Amygdala (tissue), 56 donors: ENCODE measurements at regions not wholly inside any gene's neighbourhood (a gene's known extent, or its start where the extent isn't known, plus 50 kb on each side); places are given as distances from the start of the nearest gene placed in this dataset.
A peak's percentile ranks its signal among the peaks of the same experiment; 100 is the strongest.
"Not testable (repeated sequence)": the region's sequence is repeated elsewhere in the genome, so short reads cannot be mapped to it uniquely, and the experiment has no call there.

Experiments
- DNase-seq, 56 donors: peaks; one replicate each; lab custom pipeline; 2025; lab: John Stamatoyannopoulos, UW

DNA sequence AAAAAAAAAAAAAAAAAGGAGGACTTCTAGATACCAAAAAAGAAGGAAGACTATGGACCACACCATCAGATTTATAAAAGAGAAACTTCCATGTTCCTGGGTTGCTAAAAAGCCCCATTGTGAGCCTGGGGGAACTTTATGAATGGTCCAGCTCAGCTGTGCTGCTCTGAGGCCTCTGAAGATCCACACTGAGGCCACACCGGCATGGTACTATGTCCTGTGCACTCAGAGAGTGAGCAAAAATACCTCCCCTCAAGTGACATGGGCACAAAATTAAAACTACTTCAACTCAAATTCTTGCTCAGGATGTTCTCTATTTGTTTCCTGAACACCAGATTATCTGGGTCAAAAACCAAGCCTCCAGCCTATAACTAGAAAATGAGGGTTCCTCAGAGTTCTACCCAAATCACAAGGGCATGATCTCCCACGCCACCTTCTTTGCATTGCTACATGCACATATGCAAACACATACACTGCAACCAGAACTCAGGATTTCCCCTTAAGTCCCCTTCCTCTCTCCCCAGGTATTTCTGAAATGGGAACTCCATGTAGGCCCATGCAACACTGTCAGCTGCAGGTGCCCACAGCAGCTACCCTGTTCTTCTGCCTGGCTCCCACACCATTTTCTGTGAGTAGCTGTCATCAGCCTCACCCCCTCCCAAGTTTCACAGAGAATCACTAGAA is 94.4 kb downstream of the SH3GLB1 start:
- no peak for DNase-seq

DNA sequence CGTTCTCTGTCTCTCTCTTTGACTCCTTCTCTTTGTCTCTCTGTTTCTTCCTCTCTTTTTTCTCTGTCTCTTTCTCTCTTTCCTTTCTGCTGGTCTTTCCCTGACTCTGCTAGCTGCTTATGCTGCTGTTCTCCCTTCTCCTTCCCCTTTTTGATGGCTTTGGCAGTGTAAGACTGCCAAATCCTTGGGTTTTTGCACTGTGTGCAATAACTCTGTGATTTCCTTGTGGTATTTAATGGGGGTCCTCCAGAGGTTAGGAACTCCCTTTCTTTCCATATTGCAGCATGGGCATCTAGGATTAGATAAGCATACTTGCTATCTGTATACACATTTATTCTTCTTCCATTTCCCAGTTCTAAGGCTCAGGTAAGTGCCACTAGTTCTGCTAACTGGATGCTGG is 99.3 kb downstream of the SH3GLB1 start:
- not testable (repeated sequence) for DNase-seq

DNA sequence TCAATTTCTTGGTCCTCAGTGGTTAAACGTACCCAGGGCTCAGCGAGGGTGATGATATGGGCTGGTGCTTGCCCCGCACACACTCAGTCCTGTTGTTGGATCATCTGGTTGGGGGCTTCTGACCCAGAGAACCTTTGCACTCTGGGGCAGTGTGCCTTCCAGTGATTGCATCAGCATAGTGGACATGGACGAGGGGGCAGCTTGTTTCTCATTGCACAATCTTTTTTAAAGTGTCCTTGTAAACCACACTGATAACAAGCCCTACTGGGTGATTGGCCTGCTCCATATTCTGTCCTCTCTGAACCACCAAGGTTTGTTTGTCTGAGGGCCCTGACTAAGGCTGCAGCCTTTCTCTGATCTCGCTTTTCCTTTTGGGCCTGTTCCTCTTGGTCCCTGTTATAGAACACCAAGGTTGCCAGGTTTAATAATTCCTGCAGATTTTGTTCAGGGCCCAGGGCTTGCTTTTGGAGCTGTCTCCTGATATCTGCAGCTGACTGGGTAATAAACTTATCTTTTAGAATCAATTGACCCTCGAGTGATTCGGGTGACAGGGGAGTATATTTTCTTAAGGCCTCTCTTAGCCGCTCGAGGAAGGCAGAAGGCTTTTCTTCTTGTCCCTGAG is 101.6 kb downstream of the SH3GLB1 start:
- not testable (repeated sequence) for DNase-seq

DNA sequence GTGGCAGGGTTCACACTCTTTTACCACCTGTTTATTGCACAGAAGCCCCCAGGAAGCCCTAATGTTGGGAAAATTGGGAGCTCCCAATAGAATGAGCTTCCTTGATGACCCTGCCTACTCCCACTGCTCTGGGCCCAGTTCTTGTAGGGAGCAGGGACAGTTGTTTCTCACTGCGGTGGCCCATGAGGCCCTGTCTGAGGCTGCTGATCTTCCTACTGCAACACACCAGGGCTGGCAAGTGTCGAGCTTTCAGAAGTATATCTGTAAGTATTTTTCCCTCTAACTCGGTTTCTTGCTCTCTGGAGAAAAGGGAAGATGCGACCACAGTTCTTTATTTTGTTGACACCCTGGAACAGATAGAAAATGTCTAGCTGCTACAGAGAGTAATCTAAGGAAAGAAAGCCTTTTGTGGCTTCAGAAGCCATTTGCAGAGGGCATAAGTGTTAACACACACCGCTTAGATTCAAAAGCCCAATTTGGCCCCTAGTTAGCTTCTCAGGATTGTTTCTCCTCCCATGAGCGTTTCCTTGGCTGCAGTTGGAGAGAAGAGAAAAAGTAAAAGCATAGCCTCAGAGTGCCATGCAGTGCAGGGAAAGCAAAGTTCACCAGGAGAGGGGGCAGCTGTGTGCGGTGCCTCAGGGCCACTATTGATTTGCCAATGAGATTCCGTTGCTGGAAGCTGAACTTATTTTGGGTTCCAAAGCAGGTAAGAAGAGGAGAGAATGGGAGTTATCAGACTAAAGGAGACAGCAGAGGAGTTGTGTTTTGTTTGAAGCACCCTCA is 102.6 kb downstream of the SELENOF start:
- DNase-seq = peak in 1 of 56 donors; percentile 9

DNA sequence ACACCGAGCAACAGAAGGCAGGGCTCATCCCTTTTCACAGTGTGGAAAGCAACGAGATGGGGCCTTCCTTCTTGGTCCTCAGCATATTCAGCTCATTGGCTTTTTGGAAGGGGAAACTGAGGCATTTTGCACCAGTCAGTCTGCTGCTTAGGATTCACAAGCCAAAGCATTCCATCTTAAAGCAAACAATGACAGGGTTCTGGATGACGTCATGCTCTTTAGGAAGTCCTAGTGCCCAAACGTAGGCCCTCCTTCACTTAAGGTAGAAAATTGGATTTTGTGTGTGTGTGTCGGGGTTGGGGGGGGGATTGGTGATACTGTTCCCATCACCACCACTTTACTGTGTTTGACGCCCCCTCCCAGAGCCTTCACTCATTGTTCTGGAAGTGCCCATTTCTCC is 101.6 kb downstream of the SELENOF start:
- no peak for DNase-seq
